ENCODE measurements at regions not wholly inside any gene's neighbourhood (a gene's known extent, or its start where the extent isn't known, plus 50 kb on each side); places are given as distances from the start of the nearest gene placed in this dataset.

- TF ChIP-seq SRF (IDR thresholded peaks at IDR 0.05; ENCODE audit: low read depth) (no peak), FOSL1 (IDR thresholded peaks at IDR 0.05; ENCODE audit: low read depth) (no peak), CBX3 (IDR thresholded peaks at IDR 0.05; ENCODE audit: low read depth) (no peak), RAD21 (IDR thresholded peaks at IDR 0.05; ENCODE audit: low read depth) (no peak), EZH2phosphoT487 (IDR thresholded peaks at IDR 0.05; ENCODE audit: borderline replicate concordance) (no peak)
These were observed 649.3 kb upstream of the ARGLU1 start (continued) for GRCh38 chr13:107217251-107217650.

DNA sequence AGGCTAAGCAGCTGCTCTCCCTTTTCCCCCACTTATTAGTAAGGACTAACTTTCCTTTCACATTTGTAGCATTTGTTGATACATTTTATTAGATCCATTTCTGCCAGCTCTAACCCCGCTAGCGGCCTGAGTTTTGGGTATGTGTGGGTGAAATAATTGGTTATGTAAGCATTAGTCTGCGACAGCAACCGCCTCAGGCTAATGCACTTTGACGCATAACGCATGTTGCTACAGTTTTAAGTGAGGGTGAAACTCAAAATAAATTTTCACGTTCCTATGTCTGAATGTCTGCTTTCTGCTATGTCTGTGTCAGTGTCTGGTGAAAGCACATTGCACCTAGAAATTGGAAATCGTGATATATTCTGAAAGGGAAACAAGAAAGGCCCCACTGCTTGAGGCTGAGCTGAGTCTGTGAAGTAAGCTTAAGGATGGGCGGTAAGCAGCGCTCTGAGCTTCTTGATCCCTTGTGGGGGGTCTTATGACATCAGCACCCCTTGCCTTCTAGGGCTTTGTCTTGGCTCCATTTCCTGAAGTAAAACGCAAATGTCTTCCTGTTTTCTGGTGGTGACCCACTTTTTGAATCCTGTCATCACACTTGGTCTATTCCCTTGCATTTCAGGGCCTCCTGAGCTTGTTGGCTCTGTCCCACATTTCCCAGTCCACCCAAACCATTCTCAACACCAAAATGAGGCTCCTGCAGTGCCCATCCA, 648.3 kb upstream of the ARGLU1 start:
- intact Hi-C loops (cut with micrococcal nuclease), result no loop called here
- no peaks in the 10 kb centered on the region; a peak in 1 of 4 replicates for H3K9me3 ChIP-seq (ENCODE audit: control insufficient read depth in 1 of 2, insufficient read depth in 1 of 2, low read depth in 1 of 2, low read length in 2 of 2)
- BruUV-seq (replicated peaks), result no TSS peak
- H3K27me3 ChIP-seq (ENCODE audit: insufficient read depth, low read length), result no peaks in the 10 kb centered on the region
- ATAC-seq (no peak), DNase-seq (ENCODE audit: low read depth, low spot score) (no peak)
- TF ChIP-seq ZFX (IDR thresholded peaks at IDR 0.05) (no peak), EZH2phosphoT487 (IDR thresholded peaks at IDR 0.05; ENCODE audit: borderline replicate concordance) (no peak), SRF (IDR thresholded peaks at IDR 0.05; ENCODE audit: low read depth) (no peak), POLR2AphosphoS5 (IDR thresholded peaks at IDR 0.05; ENCODE audit: low read depth, low read length) (no peak), EZH2 (IDR thresholded peaks at IDR 0.05) (no peak), FOSL1 (IDR thresholded peaks at IDR 0.05; ENCODE audit: low read depth) (no peak), ATF3 (IDR thresholded peaks at IDR 0.05) (no peak), CTCF (IDR thresholded peaks at IDR 0.05 in 2 of 3, conservative IDR thresholded peaks at IDR 0.05 in 1 of 3; ENCODE audit: borderline replicate concordance in 1 of 3, insufficient read depth in 1 of 3, low read depth in 2 of 3, low read length in 2 of 3) (no peak), JUND (IDR thresholded peaks at IDR 0.05) (no peak), MAX (IDR thresholded peaks at IDR 0.05) (no peak), ELF1 (IDR thresholded peaks at IDR 0.05; ENCODE audit: borderline replicate concordance, low read depth) (no peak), YY1 (IDR thresholded peaks at IDR 0.05; ENCODE audit: extremely low read depth, insufficient replicate concordance, low read depth, low read length) (no peak)
- TF ChIP-seq, protein P1, sequence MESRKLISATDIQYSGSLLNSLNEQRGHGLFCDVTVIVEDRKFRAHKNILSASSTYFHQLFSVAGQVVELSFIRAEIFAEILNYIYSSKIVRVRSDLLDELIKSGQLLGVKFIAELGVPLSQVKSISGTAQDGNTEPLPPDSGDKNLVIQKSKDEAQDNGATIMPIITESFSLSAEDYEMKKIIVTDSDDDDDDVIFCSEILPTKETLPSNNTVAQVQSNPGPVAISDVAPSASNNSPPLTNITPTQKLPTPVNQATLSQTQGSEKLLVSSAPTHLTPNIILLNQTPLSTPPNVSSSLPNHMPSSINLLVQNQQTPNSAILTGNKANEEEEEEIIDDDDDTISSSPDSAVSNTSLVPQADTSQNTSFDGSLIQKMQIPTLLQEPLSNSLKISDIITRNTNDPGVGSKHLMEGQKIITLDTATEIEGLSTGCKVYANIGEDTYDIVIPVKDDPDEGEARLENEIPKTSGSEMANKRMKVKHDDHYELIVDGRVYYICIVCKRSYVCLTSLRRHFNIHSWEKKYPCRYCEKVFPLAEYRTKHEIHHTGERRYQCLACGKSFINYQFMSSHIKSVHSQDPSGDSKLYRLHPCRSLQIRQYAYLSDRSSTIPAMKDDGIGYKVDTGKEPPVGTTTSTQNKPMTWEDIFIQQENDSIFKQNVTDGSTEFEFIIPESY (IDR thresholded peaks at IDR 0.05; ENCODE audit: extremely low read depth, insufficient replicate concordance, low read length), result no peak
- ChIA-PET POLR2A (no interaction called here), CTCF (interaction anchor here (1.3 to 2.3 kb wide), 2 partner anchors 13 to 940 kb away, joined by 3 to 8 read pairs; no protein-coding TSS in a partner anchor), RAD21 (ENCODE audit: low non-redundant PET in 1 of 2, low total read pairs in 2 of 2, uncharacterized antibody in 2 of 2, unreplicated experiment in 2 of 2) (no interaction called here)
- H3K9me2 ChIP-seq (ENCODE audit: insufficient read depth), result no peaks in the 10 kb centered on the region
- H3K4me3 ChIP-seq (replicated peaks in 1 of 2; ENCODE audit: low read depth in 1 of 2, low read length in 2 of 2), result no peak overlapping the region
- no peak overlapping the region for H3K4me2 ChIP-seq (ENCODE audit: low read length)
- no peaks in the 10 kb centered on the region for H3K36me3 ChIP-seq (ENCODE audit: control insufficient read depth in 1 of 2, insufficient read depth in 2 of 2, low read length in 2 of 2)
- no peaks in the 10 kb centered on the region for H4K20me1 ChIP-seq (ENCODE audit: insufficient read depth)
- no peak overlapping the region for H3K9ac ChIP-seq (ENCODE audit: low read length)
- H3K27ac ChIP-seq (ENCODE audit: low read depth, low read length), result no peak overlapping the region
- no peaks in the 10 kb centered on the region for H3K4me1 ChIP-seq (ENCODE audit: control insufficient read depth in 1 of 2, insufficient read depth in 2 of 2, low read length in 2 of 2)
- no peaks in the 10 kb centered on the region for H3K79me2 ChIP-seq (ENCODE audit: insufficient read depth, low read length)
- no peak overlapping the region for H2AFZ ChIP-seq (ENCODE audit: low read depth, low read length, poor library complexity, severe bottlenecking)
